GM18951 (cell line): ENCODE measurements at regions not wholly inside any gene's neighbourhood (a gene's known extent, or its start where the extent isn't known, plus 50 kb on each side); places are given as distances from the start of the nearest gene placed in this dataset.

Source experiments
- POLR2A ChIP-seq: IDR thresholded peaks from 4 replicates; pipeline ENCODE4 v1.6.1; 2011; ENCODE audit warnings: mild to moderate bottlenecking; ENCODE audit not compliant: insufficient read length, insufficient read depth; ENCODE audit errors: extremely low read depth
- in situ Hi-C: fragments of 300-500 bp; cut with MboI; formaldehyde crosslinking; loops from one replicate; pipeline ENCODE4 v1.12.0; 2022; ENCODE audit warnings: low sequenced_read_pairs, mixed read lengths, inconsistent platforms; ENCODE audit not compliant: unreplicated experiment

DNA sequence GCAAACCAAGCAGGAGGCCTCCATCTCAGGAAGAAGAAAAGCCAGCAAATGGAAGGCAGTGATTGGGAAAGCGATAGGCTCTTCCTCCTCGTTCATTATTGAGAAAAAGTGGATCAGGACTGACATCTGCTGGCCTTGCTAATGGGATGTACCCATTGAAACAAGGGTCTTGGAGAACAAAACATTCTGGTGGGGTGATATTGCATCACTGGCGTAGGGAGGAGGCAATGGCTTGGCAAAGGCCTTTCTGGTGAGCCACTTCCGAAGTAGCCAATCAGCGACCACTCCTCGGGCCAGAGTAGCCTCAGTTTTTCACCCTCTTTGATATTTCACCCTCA, 86.7 kb upstream of the NFIB start:
- in situ Hi-C loops = no loop called here
- no peak for TF ChIP-seq POLR2A

DNA sequence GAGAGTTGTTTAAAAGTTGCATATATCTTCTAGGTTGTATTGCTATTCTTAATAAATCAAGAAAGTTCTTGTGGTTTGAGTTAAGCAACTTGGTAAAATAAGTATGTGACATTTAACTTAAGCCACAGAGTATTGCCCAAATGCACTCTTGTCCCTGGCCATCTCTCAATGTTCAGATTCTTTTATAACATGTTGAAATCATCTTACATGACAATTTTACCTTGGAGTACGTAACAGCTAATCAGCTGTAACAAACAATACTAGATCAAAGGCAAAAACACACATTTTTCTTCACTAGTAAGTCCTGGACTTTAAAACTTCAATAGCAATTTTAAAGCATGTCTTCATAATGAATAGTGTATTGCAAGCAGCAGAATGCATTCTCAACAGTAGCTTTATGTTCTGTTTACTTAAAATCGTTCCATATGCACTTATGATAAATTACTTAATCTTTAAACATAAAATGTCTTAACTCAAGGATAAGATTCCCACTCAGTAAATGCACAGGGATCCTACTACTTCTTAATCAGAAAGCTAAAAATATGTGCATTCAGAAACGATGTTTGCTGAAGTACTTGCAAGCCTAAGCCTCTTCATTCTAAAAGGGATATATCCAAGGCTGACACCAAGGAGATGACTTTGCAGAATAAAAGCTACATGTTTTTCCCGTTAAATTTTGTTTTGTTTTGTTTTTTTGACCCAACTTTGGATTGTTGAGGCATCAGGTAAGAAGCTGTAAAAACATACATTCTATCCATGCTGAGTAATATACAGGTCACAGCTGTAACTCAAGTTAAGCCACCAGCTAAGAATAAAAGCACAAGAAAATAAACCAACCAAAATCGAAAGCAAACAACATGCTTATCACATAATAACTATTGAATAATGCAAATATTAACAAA, 86.1 kb upstream of the NFIB start:
- in situ Hi-C loops = no loop called here
- no peak for TF ChIP-seq POLR2A

DNA sequence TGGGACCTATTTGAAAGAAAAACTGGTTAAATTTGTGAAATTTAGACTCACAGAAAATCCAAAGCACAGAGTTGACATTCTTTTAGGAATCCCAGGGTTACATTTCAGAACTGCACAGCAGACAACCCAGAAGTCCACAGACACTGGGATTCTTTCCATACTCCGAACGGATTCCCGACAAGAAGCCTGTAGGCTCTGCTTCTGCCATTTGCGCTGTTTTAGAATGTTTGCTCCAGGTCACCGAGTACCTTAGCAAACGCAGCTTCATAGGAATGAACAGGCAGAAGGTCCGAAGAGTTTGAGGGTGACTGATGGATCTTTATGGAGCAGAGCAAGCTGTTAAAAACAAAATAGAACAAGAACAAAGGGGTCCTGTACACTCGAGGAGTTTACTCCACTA, 84.5 kb upstream of the NFIB start:
- in situ Hi-C loops = no loop called here
- TF ChIP-seq POLR2A = no peak

DNA sequence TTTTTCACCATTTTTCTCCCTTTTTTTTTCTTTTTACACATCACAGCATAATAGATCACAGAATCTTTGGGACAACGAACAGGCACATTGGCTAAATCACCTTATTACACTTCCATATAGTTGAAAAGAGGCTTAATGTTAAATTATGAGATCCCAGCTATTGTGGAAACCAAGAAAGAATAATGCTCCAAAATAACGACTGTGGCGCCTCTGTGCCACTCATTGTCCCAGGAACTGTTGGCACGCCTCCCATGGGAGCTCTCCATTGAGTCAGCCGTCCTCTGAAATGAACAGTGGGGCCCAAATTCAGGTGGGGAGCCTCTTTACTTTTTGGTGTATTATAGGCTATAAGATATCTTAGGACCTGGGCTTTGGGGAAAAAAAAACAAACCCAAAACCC, 82.2 kb upstream of the NFIB start:
- no peak for TF ChIP-seq POLR2A
- in situ Hi-C loops = no loop called here

DNA sequence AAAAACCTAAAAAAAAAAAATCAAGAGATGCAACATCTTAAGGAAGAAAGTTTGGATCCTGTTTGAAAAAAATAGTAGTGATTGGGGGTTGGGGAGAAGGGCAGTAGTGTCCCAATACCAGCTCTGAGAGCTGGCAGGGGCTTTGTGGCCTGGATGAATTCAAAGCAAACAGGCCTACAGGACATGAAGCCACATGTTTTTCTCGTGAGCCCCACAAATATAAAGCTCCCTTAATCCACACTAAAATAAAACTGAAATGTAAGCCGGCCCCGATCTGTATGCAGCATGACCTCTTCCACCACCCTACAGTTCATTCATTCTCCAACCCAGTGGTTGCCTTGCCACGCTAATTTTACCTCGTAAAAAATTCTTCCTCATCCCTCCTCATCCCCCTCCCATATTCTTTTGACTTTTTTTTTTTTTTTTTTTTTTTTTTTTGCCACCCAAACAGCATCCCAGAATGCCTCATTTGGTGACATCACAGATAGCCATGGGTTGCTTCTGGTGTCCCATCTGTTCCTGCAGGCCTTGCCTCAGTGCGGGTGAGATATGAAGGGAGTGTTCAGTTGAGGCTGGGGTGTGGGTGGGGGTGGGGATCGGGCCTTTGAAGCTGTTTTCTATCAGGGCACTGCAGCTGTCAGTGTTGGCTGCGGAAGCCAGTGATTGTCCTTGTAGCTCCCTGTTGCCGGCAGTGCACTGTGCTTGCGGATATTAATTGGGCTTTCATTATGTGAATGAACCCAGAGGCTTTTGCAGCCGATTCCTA, 81.6 kb upstream of the NFIB start:
- no peak for TF ChIP-seq POLR2A
- in situ Hi-C loops = no loop called here

DNA sequence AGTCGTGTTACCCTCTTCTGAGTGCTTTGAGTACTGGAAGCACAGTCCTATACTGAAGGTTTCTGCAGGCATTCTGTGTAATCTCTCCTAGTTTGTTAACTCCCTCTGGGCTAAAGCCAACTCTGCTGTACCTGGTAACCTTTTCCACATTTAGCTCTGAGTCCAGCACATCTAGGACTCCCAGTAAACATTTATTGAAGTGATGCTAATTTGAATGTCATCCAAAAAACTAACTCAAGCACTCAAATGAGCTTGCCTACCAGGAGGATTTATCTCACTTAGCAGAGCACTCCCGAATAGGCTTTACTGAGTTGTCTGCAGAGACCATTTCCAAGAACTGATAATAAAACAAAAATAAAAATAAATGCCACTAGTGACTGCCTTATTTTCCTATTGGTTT, 79.5 kb upstream of the NFIB start:
- in situ Hi-C loops = no loop called here
- no peak for TF ChIP-seq POLR2A

DNA sequence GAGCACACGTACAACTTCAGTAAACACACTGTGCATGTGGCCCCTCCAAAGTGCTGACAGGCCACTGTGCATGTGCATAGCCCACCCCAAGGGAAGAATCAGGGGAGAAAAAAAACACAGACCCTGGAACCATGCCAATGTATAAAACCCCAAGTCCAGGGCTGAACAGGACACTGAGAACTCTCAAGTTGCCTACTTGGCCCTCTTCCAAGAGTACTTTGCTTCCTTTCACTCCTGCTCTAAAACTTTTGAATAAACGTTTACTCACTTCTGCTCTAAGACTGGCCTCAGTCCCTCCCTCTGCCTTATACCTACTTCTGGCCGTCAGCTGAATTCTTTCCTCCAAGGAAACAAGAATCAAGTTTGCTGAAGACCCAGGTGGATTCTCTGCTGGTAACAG, 77.7 kb upstream of the NFIB start:
- no peak for TF ChIP-seq POLR2A
- in situ Hi-C loops = no loop called here

DNA sequence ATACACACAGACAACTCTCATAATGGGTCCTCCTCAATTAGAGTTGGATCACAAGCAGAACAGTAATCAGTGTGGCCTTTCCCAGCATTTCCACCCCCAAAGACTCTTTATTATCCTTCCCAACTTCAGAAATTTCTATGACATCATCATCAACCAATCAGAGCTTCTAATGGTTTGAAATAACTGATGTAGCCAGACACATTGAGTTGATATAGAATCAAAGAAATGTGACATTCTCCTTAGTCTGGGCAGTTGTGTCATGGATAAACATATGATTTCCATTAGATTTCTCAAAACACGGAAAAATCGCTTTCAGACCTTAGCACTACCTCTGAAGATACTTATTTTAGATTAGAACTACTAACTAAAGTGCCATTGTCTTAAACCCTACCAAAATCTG, 75.7 kb upstream of the NFIB start:
- in situ Hi-C loops = no loop called here

DNA sequence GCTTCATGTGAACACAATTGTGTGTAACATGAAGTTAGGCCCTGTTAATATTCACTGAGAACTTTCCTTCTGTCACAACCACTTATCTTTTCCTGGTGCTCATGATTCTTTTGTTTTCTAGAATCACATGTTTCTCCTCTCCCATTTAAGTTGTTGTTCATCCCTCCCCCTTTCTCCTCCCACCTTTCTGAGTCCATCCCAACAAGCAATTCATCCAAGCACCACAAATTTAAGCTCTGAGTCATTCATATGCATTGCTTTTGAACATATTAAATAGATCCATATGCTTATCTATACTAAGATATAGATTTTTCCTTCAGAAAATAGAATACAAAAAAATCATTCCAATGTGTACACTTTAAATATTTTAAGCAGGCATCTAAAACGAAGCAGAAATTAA, 75.2 kb upstream of the NFIB start:
- in situ Hi-C loops = no loop called here
- no peak for TF ChIP-seq POLR2A

More for the DNA sequence above, 75.7 kb upstream of the NFIB start:
- no peak for TF ChIP-seq POLR2A

DNA sequence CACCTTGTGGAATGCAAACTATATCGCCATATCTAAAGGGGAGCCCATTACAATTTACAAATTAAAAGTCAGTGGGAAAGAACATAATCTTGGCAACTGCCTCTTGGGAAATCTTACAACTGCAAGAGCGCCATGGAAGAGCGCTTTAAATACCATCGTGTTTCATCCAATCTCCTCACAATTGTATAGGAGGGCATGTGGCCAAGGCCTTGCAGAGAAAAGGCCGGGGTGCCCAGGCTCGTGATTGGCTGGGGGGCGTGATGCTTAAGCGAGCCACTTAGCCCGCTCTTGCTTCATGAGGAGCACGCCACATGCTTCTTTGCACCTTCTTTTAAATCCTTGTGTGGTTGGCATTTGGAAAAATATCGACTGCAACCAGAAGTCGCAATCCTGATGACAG, 69.8 kb upstream of the NFIB start:
- in situ Hi-C loops = no loop called here
- TF ChIP-seq POLR2A = no peak

DNA sequence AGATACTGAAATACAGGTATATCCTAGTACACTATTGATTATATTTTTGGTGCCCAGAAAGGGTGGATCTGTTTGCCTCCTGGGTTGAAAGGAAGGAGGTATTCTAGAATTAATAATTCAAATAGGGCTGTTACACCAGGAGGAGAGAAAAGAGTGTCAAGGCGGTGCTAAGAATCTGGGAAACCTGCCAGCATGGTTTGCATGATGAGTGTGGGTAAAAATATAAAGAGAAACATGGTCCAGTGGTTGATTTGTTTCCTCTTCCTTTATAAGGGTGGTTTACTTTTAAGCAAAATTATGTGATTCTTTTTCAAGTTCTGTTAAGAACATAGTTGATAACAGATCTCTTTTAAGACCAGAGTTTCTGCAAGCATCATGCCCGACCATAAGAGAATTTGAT, 69.4 kb upstream of the NFIB start:
- no peak for TF ChIP-seq POLR2A
- in situ Hi-C loops = no loop called here

DNA sequence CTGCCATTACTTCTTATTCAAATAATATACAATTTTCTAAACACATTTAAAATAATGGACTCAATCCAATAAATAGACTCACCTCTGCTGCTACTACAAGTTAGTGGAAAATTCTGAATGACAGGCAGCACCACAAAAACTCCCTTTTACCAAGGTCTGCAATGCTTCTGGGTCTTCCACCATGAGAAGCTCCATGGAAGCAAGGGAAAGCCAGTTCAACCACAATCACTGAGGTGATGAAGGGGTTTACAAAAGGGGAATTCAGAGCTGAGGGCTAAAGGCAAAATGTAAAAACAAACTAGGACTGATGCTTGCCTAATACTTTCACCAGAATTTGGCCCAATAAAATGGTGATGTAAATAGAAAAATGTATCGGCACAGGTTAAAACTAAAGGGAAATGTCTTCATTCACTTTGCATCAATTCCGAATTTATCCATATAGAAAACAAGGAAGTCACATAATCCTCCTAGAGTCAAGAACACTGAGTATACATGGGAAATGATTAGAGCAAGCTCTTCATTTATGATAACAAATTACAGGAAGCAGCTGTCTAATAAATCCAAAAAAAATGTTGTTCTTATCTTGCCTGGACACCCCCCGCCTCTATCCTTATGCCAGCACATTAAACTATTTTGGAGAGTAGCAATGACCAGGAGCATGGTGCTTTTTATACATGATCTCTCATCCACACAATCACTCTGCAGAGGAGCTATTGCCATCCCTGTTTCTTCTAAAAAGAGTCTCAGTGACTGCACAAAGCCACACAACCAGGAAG, 66.3 kb upstream of the NFIB start:
- no peak for TF ChIP-seq POLR2A
- in situ Hi-C loops = no loop called here

DNA sequence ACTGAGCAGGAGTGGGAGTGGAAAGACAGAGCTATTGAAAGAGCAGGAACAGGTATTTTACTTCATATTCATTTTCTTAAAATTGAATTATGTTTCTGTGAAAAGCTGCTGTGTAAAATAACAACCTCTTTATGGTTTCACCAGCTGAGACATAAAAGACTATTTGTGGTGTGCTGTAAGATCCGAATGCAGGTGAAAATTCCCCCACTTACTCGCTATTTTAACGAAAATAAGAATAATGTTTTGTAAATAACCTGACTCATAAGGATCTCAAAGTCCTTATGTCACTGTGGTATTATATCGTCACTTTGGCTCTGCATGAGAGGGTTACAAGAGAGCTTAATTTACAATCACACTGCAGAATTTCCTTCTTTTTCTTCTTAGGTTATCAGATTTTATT, 65.3 kb upstream of the NFIB start:
- TF ChIP-seq POLR2A = no peak
- in situ Hi-C loops = no loop called here
